DOHH2 (cell line): ENCODE measurements at regions not wholly inside any gene's neighbourhood (a gene's known extent, or its start where the extent isn't known, plus 50 kb on each side); places are given as distances from the start of the nearest gene placed in this dataset.

Experiments
- CTCF ChIP-seq: fragments of 200-600 bp; sonication (generic); IDR thresholded peaks from one replicate; pipeline ENCODE4 v1.5.1; 2014; ENCODE audit warnings: antibody characterized with exemption, mild to moderate bottlenecking, low read depth, low read length; ENCODE audit not compliant: poor library complexity, severe bottlenecking
- EZH2phosphoT487 ChIP-seq: fragments of 200-600 bp; sonication (generic); IDR thresholded peaks from 2 replicates; pipeline ENCODE4 v1.6.1; 2017; ENCODE audit warnings: borderline replicate concordance, mild to moderate bottlenecking, antibody characterized with exemption, low read length, moderate library complexity, mixed read lengths

GRCh38 chr1:69195136-69195535, 372.6 kb upstream of the LRRC7 start:
- TF ChIP-seq CTCF (no peak), EZH2phosphoT487 (no peak)
